ENCODE measurements at regions not wholly inside any gene's neighbourhood (a gene's known extent, or its start where the extent isn't known, plus 50 kb on each side); places are given as distances from the start of the nearest gene placed in this dataset.

DNA sequence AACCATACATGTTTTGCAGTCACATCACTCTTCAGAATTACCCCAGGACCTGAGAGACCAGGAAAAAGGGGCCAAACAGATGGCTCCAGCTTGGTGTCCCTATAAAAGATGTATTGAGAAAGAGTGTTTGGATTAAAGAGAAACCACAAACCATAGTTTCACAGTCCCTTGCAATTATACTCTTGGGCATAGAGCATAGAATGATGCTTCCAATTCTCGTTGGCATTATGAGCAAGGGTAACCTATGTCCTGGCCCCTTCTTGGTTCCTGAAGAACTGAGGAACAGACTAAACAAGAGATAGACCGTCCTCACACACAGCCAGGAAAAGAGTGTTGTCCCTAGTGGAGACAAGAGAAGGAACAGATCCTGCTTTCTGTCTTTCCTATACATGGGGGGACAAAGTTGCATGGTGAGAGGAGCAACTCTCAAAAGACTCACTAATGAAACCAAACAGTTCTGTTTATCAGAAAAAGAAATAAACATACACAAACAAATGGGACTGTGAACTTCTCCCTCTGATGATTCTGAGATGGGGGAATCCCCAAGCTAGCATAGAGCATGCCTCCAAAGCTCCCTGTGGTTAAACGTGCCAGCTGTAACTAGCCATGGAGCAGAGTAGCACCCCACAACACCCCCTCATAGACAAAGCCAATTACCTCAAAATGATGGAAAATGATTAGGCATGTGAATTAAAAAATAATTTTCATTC lies 908.6 kb downstream of the NTRK3 start:
- no peak overlapping the region for H3K27ac ChIP-seq
- no peaks in the 10 kb centered on the region for H3K36me3 ChIP-seq
- no peak overlapping the region for H3K4me3 ChIP-seq
- WGBS, 5 donors = 37 to 52% (median 45%) methylated on average over 3 of the region's 3 CpGs
- no peaks in the 10 kb centered on the region for H3K27me3 ChIP-seq (replicated peaks in 1 of 7)
- intact Hi-C loops (cut with DNase I; ENCODE audit: low total_unique reads) = no loop called here
- H3K4me1 ChIP-seq = no peaks in the 10 kb centered on the region
- TF ChIP-seq POLR2AphosphoS5 (IDR thresholded peaks at IDR 0.05) (no peak), POLR2A (IDR thresholded peaks at IDR 0.05) (no peak)
- TF ChIP-seq, protein P1, sequence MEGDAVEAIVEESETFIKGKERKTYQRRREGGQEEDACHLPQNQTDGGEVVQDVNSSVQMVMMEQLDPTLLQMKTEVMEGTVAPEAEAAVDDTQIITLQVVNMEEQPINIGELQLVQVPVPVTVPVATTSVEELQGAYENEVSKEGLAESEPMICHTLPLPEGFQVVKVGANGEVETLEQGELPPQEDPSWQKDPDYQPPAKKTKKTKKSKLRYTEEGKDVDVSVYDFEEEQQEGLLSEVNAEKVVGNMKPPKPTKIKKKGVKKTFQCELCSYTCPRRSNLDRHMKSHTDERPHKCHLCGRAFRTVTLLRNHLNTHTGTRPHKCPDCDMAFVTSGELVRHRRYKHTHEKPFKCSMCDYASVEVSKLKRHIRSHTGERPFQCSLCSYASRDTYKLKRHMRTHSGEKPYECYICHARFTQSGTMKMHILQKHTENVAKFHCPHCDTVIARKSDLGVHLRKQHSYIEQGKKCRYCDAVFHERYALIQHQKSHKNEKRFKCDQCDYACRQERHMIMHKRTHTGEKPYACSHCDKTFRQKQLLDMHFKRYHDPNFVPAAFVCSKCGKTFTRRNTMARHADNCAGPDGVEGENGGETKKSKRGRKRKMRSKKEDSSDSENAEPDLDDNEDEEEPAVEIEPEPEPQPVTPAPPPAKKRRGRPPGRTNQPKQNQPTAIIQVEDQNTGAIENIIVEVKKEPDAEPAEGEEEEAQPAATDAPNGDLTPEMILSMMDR (IDR thresholded peaks at IDR 0.05 in 8 of 11, conservative IDR thresholded peaks at IDR 0.05 in 3 of 11) = no peak
- no peak for DNase-seq
- H3K9me3 ChIP-seq = peaks cover 0 to 9% (median 0%) of the 10 kb centered on the region in 8 donors

GRCh38 chr15:87345961-87346360 lies 910.6 kb downstream of the NTRK3 start:
- no peak for DNase-seq
- WGBS, 5 donors = 83 to 94% (median 90%) methylated on average over 2 of the region's 2 CpGs
- Histone ChIP-seq H3K4me3 (no peak overlapping the region), H3K4me1 (no peaks in the 10 kb centered on the region), H3K36me3 (no peaks in the 10 kb centered on the region), H3K9me3 (peaks cover 0 to 9% (median 0%) of the 10 kb centered on the region in 8 donors), H3K27me3 (replicated peaks in 1 of 7) (no peaks in the 10 kb centered on the region), H3K27ac (no peak overlapping the region)
- TF ChIP-seq POLR2A (IDR thresholded peaks at IDR 0.05) (no peak), POLR2AphosphoS5 (IDR thresholded peaks at IDR 0.05) (no peak)
- TF ChIP-seq, protein P1 (IDR thresholded peaks at IDR 0.05 in 8 of 11, conservative IDR thresholded peaks at IDR 0.05 in 3 of 11) = no peak
- intact Hi-C loops (cut with DNase I; ENCODE audit: low total_unique reads) = no loop called here

- peaks cover 0 to 9% (median 0%) of the 10 kb centered on the region in 8 donors for H3K9me3 ChIP-seq
- no peaks in the 10 kb centered on the region for H3K4me1 ChIP-seq
- intact Hi-C loops (cut with DNase I; ENCODE audit: low total_unique reads) = no loop called here
- no peak for DNase-seq
- H3K27me3 ChIP-seq (replicated peaks in 1 of 7) = no peaks in the 10 kb centered on the region
- TF ChIP-seq POLR2A (IDR thresholded peaks at IDR 0.05) (no peak), POLR2AphosphoS5 (IDR thresholded peaks at IDR 0.05) (no peak)
- TF ChIP-seq, protein P1 (IDR thresholded peaks at IDR 0.05 in 8 of 11, conservative IDR thresholded peaks at IDR 0.05 in 3 of 11) = no peak
- H3K27ac ChIP-seq = no peak overlapping the region
- no peak overlapping the region for H3K4me3 ChIP-seq
- 47 to 72% (median 66%) methylated on average over 3 of the region's 3 CpGs for WGBS, 5 donors
- no peaks in the 10 kb centered on the region for H3K36me3 ChIP-seq
These were observed 912.6 kb downstream of the NTRK3 start for GRCh38 chr15:87343966-87344365.

DNA sequence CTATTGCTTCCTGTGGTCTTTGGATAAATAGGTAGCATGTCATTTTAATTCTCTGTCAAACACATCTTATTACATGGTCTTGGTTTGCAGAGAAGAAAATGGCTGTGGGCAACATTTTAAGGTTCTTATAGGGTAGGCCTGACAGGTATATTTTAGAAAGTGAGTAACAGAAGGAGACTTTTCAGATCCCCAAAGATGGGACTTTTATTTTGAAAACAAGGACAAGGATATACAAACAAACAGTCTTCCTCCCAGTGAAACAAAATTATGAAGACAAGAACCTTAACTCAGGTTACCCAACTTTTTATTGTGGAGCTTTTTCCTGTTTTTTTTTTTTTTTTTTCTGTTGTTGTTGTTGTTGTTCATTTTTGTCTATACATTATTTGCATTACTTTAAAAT lies 916.2 kb downstream of the NTRK3 start:
- Histone ChIP-seq H3K27me3 (replicated peaks in 1 of 7) (no peaks in the 10 kb centered on the region), H3K27ac (no peak overlapping the region), H3K36me3 (no peaks in the 10 kb centered on the region), H3K9me3 (peaks cover 0 to 3% (median 0%) of the 10 kb centered on the region in 8 donors), H3K4me3 (no peak overlapping the region), H3K4me1 (no peaks in the 10 kb centered on the region)
- intact Hi-C loops (cut with DNase I; ENCODE audit: low total_unique reads) = no loop called here
- TF ChIP-seq, protein P1 (IDR thresholded peaks at IDR 0.05 in 8 of 11, conservative IDR thresholded peaks at IDR 0.05 in 3 of 11) = no peak
- TF ChIP-seq POLR2AphosphoS5 (IDR thresholded peaks at IDR 0.05) (no peak), POLR2A (IDR thresholded peaks at IDR 0.05) (no peak)
- DNase-seq = no peak
